ENCODE measurements at regions not wholly inside any gene's neighbourhood (a gene's known extent, or its start where the extent isn't known, plus 50 kb on each side); places are given as distances from the start of the nearest gene placed in this dataset.
"Not testable (repeated sequence)": the region's sequence is repeated elsewhere in the genome, so short reads cannot be mapped to it uniquely, and the experiment has no call there.

- no peak overlapping the region for H2AFZ ChIP-seq (ENCODE audit: low read depth, low read length)
- H3K4me1 ChIP-seq (ENCODE audit: insufficient read depth, low read length), result no peaks in the 10 kb centered on the region
- H3K9me3 ChIP-seq (ENCODE audit: low read length), result peaks cover 2% of the 10 kb centered on the region
- H3K4me3 ChIP-seq (ENCODE audit: low read length), result no peak overlapping the region
- H3K36me3 ChIP-seq (ENCODE audit: insufficient read depth, low read length), result no peaks in the 10 kb centered on the region
- H3K27me3 ChIP-seq (ENCODE audit: insufficient read depth, low read length), result no peaks in the 10 kb centered on the region
These were observed 294.7 kb downstream of the PLK2 start for GRCh38 chr5:58165152-58165551.

DNA sequence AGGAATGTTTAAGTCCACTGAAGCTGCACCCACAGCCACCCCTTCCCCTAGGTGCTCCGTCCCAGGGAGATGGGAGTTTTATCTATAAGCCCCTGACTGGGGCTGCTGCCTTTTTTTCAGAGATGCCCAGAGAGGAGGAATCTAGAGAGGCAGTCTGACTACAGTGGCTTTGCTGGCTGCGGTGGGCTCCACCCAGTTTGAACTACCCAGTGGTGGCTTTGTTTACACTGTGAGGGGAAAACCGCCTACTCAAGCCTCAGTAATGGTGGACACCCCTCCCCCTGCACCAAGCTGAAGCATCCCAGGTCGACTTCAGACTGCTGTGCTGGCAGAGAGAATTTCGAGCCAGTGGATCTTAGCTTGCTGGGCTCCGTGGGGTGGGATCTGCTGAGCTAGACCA lies 298.0 kb downstream of the PLK2 start:
- H2AFZ ChIP-seq (ENCODE audit: low read depth, low read length); H3K4me1 ChIP-seq (ENCODE audit: insufficient read depth, low read length); H3K4me3 ChIP-seq (ENCODE audit: low read length); H3K27me3 ChIP-seq (ENCODE audit: insufficient read depth, low read length); H3K9me3 ChIP-seq (ENCODE audit: low read length); H3K36me3 ChIP-seq (ENCODE audit: insufficient read depth, low read length): not testable (repeated sequence)

- Histone ChIP-seq H3K9me3 (ENCODE audit: low read length) (no peaks in the 10 kb centered on the region), H3K4me3 (ENCODE audit: low read length) (peak overlapping the region; percentile 31), H3K4me1 (ENCODE audit: insufficient read depth, low read length) (peaks cover 25% of the 10 kb centered on the region), H3K36me3 (ENCODE audit: insufficient read depth, low read length) (no peaks in the 10 kb centered on the region), H3K27me3 (ENCODE audit: insufficient read depth, low read length) (no peaks in the 10 kb centered on the region), H2AFZ (ENCODE audit: low read depth, low read length) (peak overlapping the region; percentile 91)
These were observed 302.7 kb downstream of the PLK2 start for GRCh38 chr5:58156973-58157701.

GRCh38 chr5:58156361-58156760 lies 303.5 kb downstream of the PLK2 start:
- H3K36me3 ChIP-seq (ENCODE audit: insufficient read depth, low read length), result no peaks in the 10 kb centered on the region
- no peaks in the 10 kb centered on the region for H3K9me3 ChIP-seq (ENCODE audit: low read length)
- no peaks in the 10 kb centered on the region for H3K27me3 ChIP-seq (ENCODE audit: insufficient read depth, low read length)
- peaks cover 25% of the 10 kb centered on the region for H3K4me1 ChIP-seq (ENCODE audit: insufficient read depth, low read length)
- peak overlapping the region; percentile 91 for H2AFZ ChIP-seq (ENCODE audit: low read depth, low read length)
- peak overlapping the region; percentile 31 for H3K4me3 ChIP-seq (ENCODE audit: low read length)

- H3K9me3 ChIP-seq (ENCODE audit: low read length), result peaks cover 2% of the 10 kb centered on the region
- H3K4me1 ChIP-seq (ENCODE audit: insufficient read depth, low read length), result peaks cover 27% of the 10 kb centered on the region
- no peak overlapping the region for H2AFZ ChIP-seq (ENCODE audit: low read depth, low read length)
These were observed 306.6 kb downstream of the PLK2 start for GRCh38 chr5:58153255-58153654.

GRCh38 chr5:58151414-58151813 lies 308.5 kb downstream of the PLK2 start:
- H3K27me3 ChIP-seq (ENCODE audit: insufficient read depth, low read length), result no peaks in the 10 kb centered on the region
- H3K9me3 ChIP-seq (ENCODE audit: low read length), result peaks cover 2% of the 10 kb centered on the region
- H2AFZ ChIP-seq (ENCODE audit: low read depth, low read length), result no peak overlapping the region
- H3K4me1 ChIP-seq (ENCODE audit: insufficient read depth, low read length), result peaks cover 12% of the 10 kb centered on the region
- H3K4me3 ChIP-seq (ENCODE audit: low read length), result no peak overlapping the region
- H3K36me3 ChIP-seq (ENCODE audit: insufficient read depth, low read length), result no peaks in the 10 kb centered on the region

More at GRCh38 chr5:58153255-58153654, 306.6 kb downstream of the PLK2 start:
- H3K36me3 ChIP-seq (ENCODE audit: insufficient read depth, low read length), result no peaks in the 10 kb centered on the region
- no peak overlapping the region for H3K4me3 ChIP-seq (ENCODE audit: low read length)
- H3K27me3 ChIP-seq (ENCODE audit: insufficient read depth, low read length), result no peaks in the 10 kb centered on the region

DNA sequence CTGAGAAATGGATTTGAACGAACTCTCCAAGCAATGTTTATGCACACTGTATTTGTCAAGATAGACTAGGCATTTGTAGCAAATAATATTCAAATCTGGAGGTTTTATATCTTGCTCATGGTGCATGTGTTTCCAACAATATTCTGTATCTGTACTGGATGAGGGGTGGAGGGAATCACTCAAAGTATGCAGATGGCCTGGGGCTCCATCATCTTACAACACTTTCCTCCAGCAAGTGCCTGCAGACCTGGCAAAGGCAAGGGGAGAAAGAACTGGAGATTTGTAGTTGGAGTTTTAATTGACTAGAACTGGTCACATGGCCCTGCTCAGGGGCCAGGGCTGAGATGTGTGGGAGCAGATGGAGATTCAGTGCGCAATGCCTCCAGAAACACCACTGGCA lies 309.0 kb downstream of the PLK2 start:
- Histone ChIP-seq H3K4me3 (ENCODE audit: low read length) (no peak overlapping the region), H3K27me3 (ENCODE audit: insufficient read depth, low read length) (no peaks in the 10 kb centered on the region), H3K9me3 (ENCODE audit: low read length) (peaks cover 2% of the 10 kb centered on the region), H3K36me3 (ENCODE audit: insufficient read depth, low read length) (no peaks in the 10 kb centered on the region), H3K4me1 (ENCODE audit: insufficient read depth, low read length) (peaks cover 8% of the 10 kb centered on the region), H2AFZ (ENCODE audit: low read depth, low read length) (no peak overlapping the region)

DNA sequence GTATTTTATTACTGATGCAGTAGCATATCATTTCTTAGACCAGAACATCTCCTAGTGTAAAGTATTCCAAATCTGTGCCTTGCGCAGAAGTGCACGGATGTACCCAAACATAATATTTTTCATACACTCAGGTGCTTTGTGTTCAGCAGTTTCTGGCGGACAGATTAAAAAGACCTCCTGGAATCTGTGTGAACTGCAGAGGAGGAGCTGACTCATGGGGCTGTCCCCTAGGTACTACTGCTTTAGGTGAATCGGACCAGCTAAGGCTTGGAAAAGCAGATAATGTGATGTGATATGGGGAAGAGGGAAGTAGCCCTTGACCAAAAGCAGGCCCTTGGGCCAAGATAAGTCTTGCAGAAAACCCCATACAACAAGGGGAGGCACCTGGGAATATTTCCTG lies 310.1 kb downstream of the PLK2 start:
- peaks cover 2% of the 10 kb centered on the region for H3K9me3 ChIP-seq (ENCODE audit: low read length)
- peaks cover 2% of the 10 kb centered on the region for H3K4me1 ChIP-seq (ENCODE audit: insufficient read depth, low read length)
- no peak overlapping the region for H3K4me3 ChIP-seq (ENCODE audit: low read length)
- H3K36me3 ChIP-seq (ENCODE audit: insufficient read depth, low read length), result no peaks in the 10 kb centered on the region
- H2AFZ ChIP-seq (ENCODE audit: low read depth, low read length), result no peak overlapping the region
- no peaks in the 10 kb centered on the region for H3K27me3 ChIP-seq (ENCODE audit: insufficient read depth, low read length)

DNA sequence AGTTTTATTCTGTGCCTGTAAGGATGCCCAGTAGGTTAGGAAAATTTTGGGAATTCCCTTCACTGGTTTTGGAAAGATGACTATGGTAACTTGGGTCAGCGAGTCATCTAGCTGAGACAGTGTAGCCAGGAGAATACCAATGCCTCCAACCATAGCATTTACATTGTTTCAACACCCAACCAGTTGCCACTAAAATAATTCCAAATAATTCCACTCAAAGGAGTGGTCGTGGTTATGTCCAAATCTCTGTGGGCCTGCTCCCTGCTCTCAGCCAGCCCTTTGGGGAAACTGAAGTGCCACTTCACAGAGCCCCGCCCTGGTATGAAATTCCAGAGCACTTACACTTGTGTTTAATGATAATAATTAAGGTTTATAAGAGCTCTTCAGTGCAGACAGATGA lies 310.5 kb downstream of the PLK2 start:
- no peak overlapping the region for H3K4me3 ChIP-seq (ENCODE audit: low read length)
- H3K9me3 ChIP-seq (ENCODE audit: low read length), result peaks cover 2% of the 10 kb centered on the region
- no peak overlapping the region for H2AFZ ChIP-seq (ENCODE audit: low read depth, low read length)
- no peaks in the 10 kb centered on the region for H3K27me3 ChIP-seq (ENCODE audit: insufficient read depth, low read length)
- peaks cover 2% of the 10 kb centered on the region for H3K4me1 ChIP-seq (ENCODE audit: insufficient read depth, low read length)
- H3K36me3 ChIP-seq (ENCODE audit: insufficient read depth, low read length), result no peaks in the 10 kb centered on the region

GRCh38 chr5:58148254-58148775 lies 311.6 kb downstream of the PLK2 start:
- H3K36me3 ChIP-seq (ENCODE audit: insufficient read depth, low read length), result no peaks in the 10 kb centered on the region
- peaks cover 2% of the 10 kb centered on the region for H3K9me3 ChIP-seq (ENCODE audit: low read length)

DNA sequence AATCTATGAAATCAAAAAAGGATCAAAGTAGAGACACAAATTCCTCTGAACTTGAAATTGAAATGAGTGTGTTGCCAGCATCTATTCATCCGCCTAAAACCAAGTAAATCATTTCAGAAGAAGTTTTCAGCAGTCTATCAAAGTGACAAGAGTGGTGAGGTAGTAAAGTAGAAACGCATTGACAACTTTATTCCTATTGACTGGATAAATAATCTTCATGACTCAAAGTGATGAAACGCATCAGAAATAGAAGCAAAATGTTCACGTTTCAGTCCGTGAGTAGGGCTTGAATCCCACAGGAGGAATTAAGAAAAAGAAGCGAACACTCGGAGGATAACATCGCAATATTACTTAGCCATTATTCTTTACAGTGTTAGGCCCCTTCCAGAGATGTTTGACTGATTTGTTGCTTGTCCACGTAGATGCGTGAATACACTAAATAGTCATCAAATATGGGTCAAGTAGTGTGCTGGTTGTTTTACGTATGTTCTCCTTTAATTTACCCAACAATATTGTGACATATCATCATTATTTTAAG lies 314.4 kb downstream of the PLK2 start:
- Histone ChIP-seq H3K27me3 (ENCODE audit: insufficient read depth, low read length) (no peaks in the 10 kb centered on the region), H3K36me3 (ENCODE audit: insufficient read depth, low read length) (no peaks in the 10 kb centered on the region), H3K9me3 (ENCODE audit: low read length) (peaks cover 2% of the 10 kb centered on the region), H3K4me1 (ENCODE audit: insufficient read depth, low read length) (peaks cover 2% of the 10 kb centered on the region), H2AFZ (ENCODE audit: low read depth, low read length) (no peak overlapping the region), H3K4me3 (ENCODE audit: low read length) (no peak overlapping the region)

More at GRCh38 chr5:58148254-58148775, 311.6 kb downstream of the PLK2 start:
- peaks cover 2% of the 10 kb centered on the region for H3K4me1 ChIP-seq (ENCODE audit: insufficient read depth, low read length)
- H2AFZ ChIP-seq (ENCODE audit: low read depth, low read length), result no peak overlapping the region
- no peaks in the 10 kb centered on the region for H3K27me3 ChIP-seq (ENCODE audit: insufficient read depth, low read length)
- H3K4me3 ChIP-seq (ENCODE audit: low read length), result no peak overlapping the region

GRCh38 chr5:58143727-58144126 lies 316.2 kb downstream of the PLK2 start:
- Histone ChIP-seq H3K9me3 (ENCODE audit: low read length) (no peaks in the 10 kb centered on the region), H3K4me1 (ENCODE audit: insufficient read depth, low read length) (peaks cover 2% of the 10 kb centered on the region), H2AFZ (ENCODE audit: low read depth, low read length) (no peak overlapping the region), H3K27me3 (ENCODE audit: insufficient read depth, low read length) (no peaks in the 10 kb centered on the region), H3K36me3 (ENCODE audit: insufficient read depth, low read length) (no peaks in the 10 kb centered on the region), H3K4me3 (ENCODE audit: low read length) (no peak overlapping the region)

- Histone ChIP-seq H3K9me3 (ENCODE audit: low read length) (no peaks in the 10 kb centered on the region), H3K4me3 (ENCODE audit: low read length) (no peak overlapping the region), H3K4me1 (ENCODE audit: insufficient read depth, low read length) (no peaks in the 10 kb centered on the region), H3K27me3 (ENCODE audit: insufficient read depth, low read length) (no peaks in the 10 kb centered on the region), H3K36me3 (ENCODE audit: insufficient read depth, low read length) (no peaks in the 10 kb centered on the region), H2AFZ (ENCODE audit: low read depth, low read length) (no peak overlapping the region)
These were observed 316.7 kb downstream of the PLK2 start for GRCh38 chr5:58143181-58143580.
